Activated CD4-positive, alpha-beta T cell treated with anti-CD3 and anti-CD28 coated beads, Interleukin-2, amount 50 U/mL, for 1 hour (primary cell): ENCODE measurements at regions not wholly inside any gene's neighbourhood (a gene's known extent, or its start where the extent isn't known, plus 50 kb on each side); places are given as distances from the start of the nearest gene placed in this dataset.

Experiments used
- DNase-seq: peaks from one replicate; pipeline ENCODE4 v3.0.0-alpha.2; 2020

GRCh38 chr12:82149045-82149444 is 209.1 kb downstream of the CCDC59 start:
- no peak for DNase-seq

GRCh38 chr12:82146740-82147139 is 211.4 kb downstream of the CCDC59 start:
- DNase-seq: no peak

- DNase-seq: no peak
These were observed 213.7 kb downstream of the CCDC59 start for GRCh38 chr12:82144505-82144904.

GRCh38 chr12:82132390-82132789 is 225.8 kb downstream of the CCDC59 start:
- no peak for DNase-seq

- DNase-seq: no peak
These were observed 227.4 kb downstream of the CCDC59 start for GRCh38 chr12:82130762-82131161.

GRCh38 chr12:82124711-82125380 is 233.3 kb downstream of the CCDC59 start:
- no peak for DNase-seq

GRCh38 chr12:82121545-82121944 is 236.6 kb downstream of the CCDC59 start:
- no peak for DNase-seq

- DNase-seq: no peak
These were observed 237.3 kb downstream of the CCDC59 start for GRCh38 chr12:82120901-82121300.

GRCh38 chr12:82109243-82109642 is 248.9 kb downstream of the CCDC59 start:
- DNase-seq: no peak

- DNase-seq: no peak
These were observed 249.6 kb downstream of the CCDC59 start for GRCh38 chr12:82108615-82109014.

- no peak for DNase-seq
These were observed 259.0 kb downstream of the CCDC59 start for GRCh38 chr12:82099216-82099615.

GRCh38 chr12:82097877-82098276 is 260.3 kb downstream of the CCDC59 start:
- DNase-seq: no peak

- no peak for DNase-seq
These were observed 260.7 kb downstream of the CCDC59 start for GRCh38 chr12:82097438-82097837.

- no peak for DNase-seq
These were observed 268.0 kb downstream of the CCDC59 start for GRCh38 chr12:82090165-82090564.

GRCh38 chr12:82089369-82090121 is 268.6 kb downstream of the CCDC59 start:
- DNase-seq: no peak

- no peak for DNase-seq
These were observed 275.7 kb downstream of the CCDC59 start for GRCh38 chr12:82082501-82082900.

GRCh38 chr12:82069931-82070514 is 288.2 kb downstream of the CCDC59 start:
- no peak for DNase-seq

- DNase-seq: no peak
These were observed 299.0 kb upstream of the PPFIA2 start for GRCh38 chr12:82058197-82058596.

GRCh38 chr12:82057770-82058169 is 298.6 kb upstream of the PPFIA2 start:
- no peak for DNase-seq

GRCh38 chr12:82055391-82055790 is 296.2 kb upstream of the PPFIA2 start:
- DNase-seq: no peak

GRCh38 chr12:82054566-82054965 is 295.4 kb upstream of the PPFIA2 start:
- no peak for DNase-seq

GRCh38 chr12:82047446-82047845 is 288.3 kb upstream of the PPFIA2 start:
- no peak for DNase-seq

- DNase-seq: no peak
These were observed 282.0 kb upstream of the PPFIA2 start for GRCh38 chr12:82040987-82041743.
